Fibroblast of skin of left biceps (primary cell): ENCODE measurements at regions not wholly inside any gene's neighbourhood (a gene's known extent, or its start where the extent isn't known, plus 50 kb on each side); places are given as distances from the start of the nearest gene placed in this dataset.
A peak's percentile ranks its signal among the peaks of the same experiment; 100 is the strongest.

ENCODE experiments used
- DNase-seq, 2 experiments: peaks; one replicate each; pipeline ENCODE4 v3.0.0-alpha.2; 2013; ENCODE audit warnings: low read depth in 2 of 2

DNA sequence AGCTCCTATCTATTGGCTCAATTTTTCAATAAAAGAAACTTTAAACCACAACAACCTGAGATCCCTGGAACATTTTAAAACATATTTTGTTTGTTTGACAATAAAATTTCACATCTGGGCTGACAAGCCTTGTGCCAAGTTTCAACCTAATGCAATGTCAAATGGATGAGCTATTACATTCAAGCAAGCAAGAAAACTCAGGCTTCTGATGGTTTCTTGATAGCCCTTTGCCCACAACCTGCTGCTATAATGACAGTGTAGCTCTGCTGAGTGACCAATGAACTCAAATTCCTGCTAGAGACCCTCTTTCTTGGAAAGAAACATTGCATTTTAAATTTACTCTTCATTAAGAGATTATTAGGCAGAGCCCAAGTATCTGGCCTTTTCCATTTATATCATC, 472.9 kb downstream of the ARHGEF28 start:
- no peak for DNase-seq

DNA sequence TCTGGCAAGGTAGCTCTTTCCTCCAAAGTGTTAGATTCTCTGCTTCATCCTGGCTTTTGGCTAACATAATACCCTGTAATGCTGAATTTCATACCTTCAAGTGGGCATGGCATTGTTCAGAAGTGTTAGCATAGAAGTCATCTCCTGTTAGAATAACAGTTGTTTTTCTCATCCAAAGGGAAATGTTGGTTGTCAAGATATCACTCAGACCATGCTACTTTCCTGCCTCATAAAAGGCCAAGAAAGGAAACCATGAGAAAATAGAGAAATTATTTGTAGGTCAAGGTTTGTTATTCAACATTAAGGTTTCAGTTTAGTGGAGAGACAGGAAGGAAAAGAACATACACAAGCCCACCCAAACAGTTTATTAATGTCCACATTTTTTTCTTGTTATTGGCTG, 472.5 kb downstream of the ARHGEF28 start:
- DNase-seq: no peak

DNA sequence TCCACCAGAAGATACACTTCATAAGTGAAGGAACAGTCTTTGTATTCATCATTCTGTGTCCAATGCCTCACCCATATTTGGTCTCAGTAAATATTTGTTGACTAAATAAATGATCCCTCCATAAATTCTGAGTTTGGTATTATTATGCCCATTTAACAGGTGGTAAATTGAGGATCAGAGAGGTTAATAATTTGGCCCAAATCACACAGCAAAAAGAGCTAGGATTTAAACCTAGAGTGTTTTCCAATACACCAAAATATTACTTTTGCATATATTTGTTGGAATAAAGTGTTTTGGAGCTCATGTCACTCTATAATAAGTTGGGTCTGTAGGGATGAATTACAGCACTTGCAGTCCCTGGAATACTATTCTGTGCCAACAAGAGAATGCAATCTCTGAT, 470.3 kb downstream of the ARHGEF28 start:
- no peak for DNase-seq

DNA sequence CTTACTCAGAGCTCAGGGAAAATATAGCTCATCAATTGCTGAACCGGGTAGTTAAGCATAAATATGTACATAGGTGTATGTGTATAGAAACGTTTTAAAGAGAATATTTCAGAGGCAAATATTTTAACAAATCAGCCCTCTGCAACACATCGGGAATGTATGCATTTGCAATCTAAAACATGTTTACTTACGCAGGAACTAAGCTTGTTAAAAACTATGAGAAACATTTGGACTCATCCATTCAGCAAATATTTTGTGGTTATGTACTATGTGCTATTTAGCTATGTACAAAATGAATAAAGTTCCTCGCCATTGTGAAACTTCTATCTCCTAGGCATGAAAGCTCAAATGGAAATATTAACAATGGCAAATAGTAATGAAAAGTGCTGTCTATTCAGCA, 469.9 kb downstream of the ARHGEF28 start:
- peak; percentile 65 to 73 for DNase-seq

DNA sequence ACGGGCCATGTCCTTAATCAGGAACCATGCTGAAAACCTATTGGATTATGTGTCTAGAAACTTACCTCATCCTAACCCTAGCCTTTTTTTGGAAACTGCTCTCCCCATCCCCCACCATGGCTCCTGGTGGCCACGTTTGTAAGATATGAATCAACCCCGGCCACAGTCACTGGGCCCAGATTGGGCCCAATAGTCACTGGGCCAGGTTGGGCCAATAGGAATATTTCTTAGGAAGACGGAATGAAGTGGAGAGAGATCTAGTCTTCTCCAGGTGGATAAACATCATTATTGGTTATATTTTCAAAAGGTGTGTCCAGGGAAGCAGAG, 468.7 kb downstream of the ARHGEF28 start:
- no peak for DNase-seq

DNA sequence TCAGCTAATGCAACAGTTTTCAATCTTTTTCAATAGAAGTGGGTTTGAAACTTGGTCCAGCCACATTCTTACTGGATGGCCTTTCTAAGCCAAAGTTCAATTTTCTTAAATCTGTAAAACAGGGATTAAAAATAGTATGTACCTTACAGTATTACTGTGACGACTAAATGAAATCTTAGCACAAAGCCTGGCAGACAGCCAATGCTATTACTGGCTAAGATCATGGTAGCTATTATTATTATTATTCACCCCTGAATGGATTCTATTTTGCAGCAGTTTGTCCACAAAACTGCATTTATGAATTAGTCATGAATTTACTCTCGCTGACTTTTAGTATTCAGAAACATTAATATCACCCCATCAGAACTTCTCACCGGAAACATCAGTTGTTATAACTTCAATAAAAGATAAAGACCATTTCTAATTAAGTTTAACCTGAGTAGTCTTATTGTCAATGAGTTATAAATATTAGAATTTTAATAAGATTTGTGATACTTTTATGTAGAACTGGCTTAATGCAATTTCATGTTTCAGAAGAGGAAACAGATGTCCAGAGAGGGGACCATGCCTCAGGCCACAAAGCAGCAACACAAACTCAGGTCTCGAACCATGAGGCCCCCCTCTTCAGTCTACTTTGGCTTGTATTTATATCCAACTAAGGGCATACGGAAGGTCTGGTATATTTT, 468.2 kb downstream of the ARHGEF28 start:
- DNase-seq: no peak

DNA sequence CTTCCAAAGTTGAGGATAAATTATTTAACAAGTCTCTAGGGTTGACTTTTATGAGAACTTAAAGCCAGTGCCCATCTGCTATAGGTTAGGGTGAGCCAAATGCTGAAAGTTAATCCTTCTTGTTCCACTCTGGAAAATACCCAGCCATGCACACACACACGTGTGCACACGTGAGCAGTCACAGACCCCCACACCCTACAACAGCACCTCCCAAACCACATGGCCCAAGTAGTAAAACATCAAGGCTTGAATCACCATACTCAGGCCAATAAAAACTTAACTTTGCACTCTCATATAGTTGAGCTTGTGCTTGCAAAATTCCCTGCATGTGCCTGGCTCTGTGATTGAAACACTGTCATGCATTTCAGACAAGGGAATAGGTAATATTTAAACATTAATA, 467.6 kb downstream of the ARHGEF28 start:
- no peak for DNase-seq

DNA sequence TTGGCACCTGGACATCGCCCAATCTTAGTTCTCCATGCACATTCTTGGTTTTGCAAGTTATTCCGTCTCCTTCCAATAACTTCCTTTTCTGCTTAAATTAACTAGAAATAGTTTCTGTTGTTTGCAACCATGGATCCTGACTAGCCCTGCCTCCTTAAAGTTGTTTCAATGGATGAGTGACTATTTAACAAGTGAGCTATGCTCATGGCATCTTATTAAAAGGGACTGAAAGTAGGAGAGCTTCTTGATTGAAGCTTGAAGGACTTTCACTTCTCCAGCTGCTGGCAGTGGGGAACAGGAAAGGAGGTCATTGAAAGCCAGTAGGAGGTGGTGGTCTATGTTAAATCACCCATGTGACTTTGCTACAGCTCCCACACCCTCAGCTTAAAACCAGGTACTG, 466.8 kb downstream of the ARHGEF28 start:
- no peak for DNase-seq

DNA sequence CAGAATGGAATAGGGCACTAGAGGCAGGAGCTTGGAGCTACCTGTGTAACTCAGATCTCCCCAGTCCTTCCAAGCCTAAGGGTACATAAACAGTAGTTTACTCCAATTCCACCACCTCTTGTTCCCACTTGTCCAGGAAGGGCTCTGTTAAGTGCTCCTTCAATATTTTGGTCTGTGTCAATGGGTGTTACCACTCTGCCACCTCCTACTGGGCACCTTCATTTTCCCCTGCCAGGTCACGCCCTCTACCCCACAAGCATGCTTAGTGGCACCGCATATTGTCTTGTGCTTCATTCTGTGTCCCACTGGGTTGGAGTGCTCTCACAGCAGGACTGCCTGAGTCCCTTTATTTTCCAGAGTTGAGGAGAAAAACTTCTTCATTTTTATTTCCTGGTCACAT, 459.8 kb downstream of the ARHGEF28 start:
- no peak for DNase-seq

DNA sequence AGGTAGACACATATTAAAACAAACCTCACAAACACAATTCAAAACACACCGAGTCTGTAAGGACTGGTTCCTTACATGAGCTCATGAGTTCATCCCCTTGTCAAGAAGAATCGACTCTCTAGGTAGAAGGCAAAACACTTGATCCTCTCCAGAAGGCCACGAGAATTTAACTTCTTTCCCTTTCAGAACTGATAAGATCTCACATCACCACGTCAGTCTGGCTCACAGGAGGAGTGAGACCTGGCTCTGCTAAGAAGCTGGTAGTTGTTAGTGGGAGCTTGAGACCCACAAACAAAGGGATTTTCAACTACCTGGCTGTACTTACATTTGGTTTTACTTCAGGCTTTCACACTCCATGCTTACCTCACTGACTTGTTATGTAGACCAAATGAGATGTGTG, 459.2 kb downstream of the ARHGEF28 start:
- DNase-seq: no peak

DNA sequence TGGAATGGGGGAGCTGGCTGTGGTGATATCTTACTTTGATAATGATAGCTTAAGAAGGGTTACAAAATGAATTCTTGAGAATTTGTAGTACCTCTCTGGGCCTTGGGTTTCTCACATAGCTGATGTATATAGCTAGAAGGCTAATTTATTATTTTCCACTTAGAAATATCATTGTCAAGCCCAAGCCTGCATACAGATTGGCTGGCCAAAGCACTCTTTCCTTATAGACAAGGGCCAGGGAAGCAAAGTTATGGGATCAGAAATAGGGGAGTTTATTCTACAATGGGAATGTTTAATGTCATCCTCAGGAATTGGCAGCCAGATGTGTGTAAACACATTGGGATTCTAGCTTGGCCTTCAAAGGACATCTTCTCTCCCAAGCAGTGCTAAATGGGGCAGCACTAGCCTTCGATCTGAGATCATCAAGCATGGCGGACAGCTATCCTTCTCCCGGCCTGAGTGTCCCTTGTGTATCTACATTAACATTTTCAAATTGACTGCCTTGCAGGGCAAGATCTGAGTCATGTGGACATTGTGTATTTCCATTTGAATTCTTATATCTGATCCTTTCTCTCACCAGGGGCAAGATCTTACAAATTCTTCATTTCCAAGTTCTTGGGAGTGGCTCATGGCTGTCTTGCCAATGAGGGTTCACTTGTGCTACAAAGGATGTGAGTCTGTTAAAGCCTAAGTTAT, 457.2 kb downstream of the ARHGEF28 start:
- no peak for DNase-seq

DNA sequence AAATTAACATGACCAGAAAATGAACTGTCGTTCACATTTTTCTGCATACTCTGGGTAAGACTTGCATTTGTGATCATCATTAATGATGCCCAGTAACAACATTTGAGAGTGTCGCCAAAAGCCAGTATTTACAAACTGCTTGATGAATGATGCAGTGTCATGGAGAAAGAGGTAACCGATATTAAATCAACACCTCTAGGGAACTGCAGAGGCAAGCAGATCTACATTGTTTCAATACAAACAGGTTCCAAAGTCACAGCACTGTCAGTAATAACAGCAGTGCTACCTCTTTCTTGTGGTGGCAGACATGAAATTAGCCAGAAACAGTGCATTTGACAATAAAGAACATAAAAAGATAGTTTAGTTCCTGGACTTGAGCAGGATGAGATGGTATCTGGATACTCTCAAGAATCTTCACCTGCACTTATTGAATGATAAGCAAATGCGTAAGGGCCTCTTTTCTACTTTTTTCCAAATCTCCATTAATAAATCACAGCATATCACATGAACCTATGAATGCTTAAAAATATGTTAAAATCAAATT, 456.6 kb downstream of the ARHGEF28 start:
- no peak for DNase-seq

DNA sequence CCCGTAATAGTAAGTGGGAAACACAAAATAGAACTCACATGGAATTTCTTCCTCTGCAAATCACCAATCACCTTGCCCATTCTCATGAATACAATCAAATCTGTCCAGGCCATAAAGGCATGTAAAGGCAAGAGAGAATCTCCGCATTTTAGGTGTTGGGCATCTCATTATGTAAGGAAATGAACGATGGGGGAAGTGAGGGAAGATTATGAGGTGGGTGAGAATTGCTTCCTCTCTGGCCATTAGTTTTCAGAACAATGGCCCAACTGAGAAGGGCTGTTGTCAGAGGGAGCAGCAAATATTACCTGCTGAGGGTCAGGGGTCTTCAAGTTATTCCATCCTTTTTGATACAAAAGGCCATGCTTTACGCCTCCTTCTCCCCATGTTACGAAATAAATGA, 455.1 kb downstream of the ARHGEF28 start:
- no peak for DNase-seq

DNA sequence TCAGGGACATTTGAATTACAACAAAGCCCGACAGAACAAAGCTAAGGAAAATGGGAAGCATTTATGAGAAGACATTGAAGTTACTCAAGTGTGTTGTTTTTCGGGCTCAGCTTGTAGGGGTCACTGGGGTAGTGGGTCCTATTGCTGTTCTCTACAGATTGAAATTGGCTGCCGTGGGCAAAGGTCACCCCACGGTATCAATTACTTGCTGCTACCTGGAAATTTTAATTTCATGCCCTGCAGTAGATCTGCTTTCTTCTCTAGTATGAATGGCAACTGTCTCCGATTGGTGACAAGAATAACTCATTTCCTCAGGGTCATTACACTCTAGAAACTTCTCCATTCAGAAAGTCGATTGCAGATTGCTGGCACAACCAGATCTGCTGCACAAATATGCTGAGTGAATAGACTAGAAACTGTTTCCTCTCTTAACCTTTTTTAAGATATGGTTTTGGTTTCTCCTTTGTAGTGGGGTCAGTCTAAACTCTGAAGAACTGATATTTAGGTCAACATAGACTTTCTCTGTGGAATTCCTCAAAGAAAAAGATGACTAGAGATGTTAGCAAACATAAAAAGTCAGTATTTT, 454.1 kb downstream of the ARHGEF28 start:
- no peak for DNase-seq

DNA sequence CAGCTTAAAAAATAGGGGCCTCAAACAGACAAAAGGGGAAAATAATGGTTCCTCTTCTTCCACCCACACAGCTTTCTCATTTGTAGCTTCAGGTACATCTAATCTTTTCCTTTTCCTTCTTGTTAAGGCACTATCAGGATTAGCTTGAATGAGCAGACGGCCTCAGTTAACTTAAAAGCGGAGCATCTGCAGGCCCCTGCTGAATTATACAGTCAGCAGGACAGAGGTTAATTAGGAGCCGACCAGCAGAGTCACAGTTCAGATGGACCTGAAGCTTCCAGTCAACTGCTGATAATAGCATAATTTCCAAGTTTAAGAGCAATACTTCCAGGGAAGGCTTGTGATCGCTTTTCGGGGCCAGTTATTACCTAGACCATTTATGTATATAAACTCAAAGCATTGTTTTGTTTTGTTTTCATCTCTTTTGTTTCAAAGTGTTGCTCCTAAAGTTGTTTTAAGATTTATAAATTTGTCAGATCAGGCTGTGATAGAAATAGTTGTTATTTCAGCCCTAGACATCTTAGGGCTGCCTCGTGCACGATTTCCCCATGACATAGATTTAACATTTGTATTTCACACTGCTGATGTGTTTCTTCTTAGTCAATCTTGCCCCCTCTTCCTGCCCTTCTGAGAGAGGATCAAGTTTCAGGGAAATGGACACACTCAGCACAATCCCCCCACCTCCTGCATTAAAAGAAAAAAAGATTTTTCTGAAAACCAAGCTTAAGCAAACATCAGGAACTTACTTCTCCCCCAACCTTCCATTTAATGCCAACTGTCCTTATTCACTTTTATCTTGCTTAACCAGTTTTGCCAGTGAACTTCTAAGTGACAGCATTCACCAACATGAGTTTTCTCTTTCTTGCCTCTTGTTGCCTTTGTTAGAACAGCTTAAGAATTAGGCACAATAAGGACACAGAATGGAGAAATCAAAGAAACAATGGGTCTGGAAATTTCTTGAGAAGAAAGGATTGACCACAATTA, 449.8 kb downstream of the ARHGEF28 start:
- DNase-seq: no peak

DNA sequence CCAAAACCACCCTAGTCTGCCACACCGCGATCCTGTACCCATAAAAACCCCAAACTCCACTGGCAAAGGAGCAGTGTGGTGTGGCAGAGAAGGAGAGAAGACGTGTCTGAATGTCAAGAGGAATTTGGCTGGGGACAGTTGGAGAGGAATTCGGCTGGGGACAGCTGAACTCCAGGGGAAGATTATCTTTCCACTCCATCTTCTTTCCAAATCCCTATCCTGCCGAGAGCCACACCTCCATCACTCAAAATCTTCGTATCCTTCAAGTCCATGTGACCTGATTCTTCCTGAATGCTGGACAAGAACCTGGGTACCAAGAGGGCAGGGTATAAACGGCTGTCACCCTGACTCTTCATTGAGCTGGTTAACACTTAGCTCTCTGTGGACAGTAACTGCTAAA, 448.1 kb downstream of the ARHGEF28 start:
- DNase-seq: no peak

DNA sequence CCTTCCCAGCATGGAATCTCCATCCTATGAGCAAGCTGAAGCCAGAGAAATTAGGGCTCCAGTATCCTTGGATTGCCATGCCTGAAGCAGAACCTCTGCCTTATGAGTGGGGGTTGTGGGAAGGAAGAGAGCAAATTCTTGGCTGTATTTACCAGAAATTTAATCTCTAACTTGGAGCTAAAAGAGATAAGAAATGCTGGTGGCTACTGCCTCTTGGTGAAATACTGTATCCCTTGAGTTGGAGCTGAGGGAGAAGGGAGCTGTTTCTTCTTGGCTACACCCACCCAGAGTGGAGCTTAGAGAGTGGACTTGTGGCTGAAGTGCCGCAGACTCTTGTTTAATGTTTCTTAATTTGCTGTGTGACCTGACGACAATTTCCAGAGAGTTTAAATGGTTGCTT, 447.3 kb downstream of the ARHGEF28 start:
- DNase-seq: no peak

DNA sequence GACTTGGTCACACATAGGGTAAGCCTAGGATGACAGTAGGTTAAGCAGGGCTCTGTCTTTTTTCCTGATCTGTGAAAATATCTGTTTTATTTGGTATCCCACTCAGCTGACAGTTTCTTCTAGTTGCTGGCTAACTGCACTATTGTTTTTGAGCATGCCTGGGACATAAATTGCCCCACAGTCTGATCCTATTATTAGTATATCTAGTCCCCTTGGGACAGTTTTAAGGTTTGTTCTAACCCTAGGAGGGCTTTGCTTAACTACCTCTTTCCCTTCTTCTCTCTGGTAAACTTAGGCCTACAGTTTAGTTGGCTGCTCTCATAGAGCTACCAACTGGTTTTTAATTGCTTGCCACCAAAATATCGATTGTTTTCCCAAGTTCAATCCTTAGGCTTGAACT, 446.6 kb downstream of the ARHGEF28 start:
- DNase-seq: no peak

DNA sequence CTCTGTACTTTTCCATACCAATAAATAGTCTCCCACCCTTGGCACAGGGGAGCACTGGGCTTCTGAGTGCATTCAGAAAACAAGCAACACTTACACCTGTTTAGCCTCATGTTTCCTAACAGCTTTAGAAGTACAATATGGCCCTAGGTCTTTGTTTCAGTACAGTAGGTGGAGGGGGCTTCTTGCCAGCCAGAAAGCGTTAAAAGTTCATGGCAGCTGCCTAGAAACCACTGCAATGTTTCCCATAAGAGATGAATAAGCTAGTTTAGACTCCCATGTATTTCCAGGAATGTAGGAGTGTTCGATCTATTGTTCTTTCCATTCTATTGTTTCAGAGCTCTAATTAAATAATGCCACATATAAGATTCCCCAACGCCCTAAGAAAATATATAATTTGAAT, 444.8 kb downstream of the ARHGEF28 start:
- no peak for DNase-seq

DNA sequence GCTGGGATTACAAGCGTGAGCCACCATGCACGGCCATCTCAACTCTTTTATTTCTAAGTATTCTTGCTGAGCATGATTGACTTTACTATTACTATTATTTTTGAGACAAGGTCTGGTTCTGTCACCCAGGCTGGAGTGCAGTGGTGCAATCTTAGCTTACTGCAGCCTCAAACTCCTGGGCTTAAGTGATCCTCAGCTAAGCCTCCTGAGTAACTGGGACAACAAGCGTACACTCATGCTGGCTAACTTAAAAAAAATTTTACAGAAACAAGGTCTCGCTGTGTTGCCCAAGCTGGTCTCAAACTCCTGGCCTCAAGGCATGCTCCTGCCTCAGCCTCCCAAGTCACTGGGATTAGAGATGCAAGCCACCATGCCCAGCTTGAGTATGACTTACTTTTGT, 443.7 kb downstream of the ARHGEF28 start:
- DNase-seq: no peak

DNA sequence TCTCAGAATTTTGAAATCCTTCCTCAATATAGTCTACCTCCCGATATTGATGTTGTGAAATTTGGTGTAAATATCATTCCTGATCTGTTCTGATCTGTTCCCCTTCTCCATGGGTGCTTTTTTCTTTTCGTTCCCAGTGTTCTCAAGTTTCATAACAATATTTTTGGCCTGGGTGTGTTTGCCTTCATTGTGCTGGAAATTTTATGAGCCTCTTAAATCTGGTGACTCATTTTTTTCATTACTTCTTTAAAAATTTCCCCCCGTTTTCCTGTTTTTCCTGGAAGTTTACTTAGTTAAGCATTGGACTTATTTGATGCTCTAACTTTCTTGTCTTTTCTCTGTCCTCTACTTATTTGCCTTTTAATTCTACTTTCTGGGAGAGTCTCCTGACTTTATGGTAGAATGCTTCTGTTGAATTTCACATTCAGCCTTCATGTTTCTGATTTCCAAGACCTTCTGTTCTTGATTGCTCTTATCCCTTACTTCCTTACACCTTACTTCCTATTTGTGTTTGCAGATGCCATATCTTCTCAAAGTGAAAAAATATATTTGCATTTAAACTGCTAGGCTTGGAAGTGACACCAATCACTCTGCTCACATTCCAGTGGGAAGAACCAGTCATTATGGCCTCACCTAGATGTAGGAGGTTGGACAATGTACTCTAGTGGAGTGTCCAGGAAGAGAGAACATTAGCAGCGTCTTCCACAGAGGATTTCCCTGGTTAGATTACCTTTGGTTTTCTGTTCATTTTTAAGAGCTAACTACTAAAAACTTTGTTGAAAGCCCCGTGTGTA, 441.9 kb downstream of the ARHGEF28 start:
- DNase-seq: no peak
